Endothelial cell of umbilical vein (primary cell): ENCODE measurements at regions not wholly inside any gene's neighbourhood (a gene's known extent, or its start where the extent isn't known, plus 50 kb on each side); places are given as distances from the start of the nearest gene placed in this dataset.

Source experiments
- CTCF ChIP-seq, 2 donors: IDR thresholded peaks; 1 replicate in 1 of 2; 2 replicates in 1 of 2; pipeline ENCODE4 v1.5.1; 2011; ENCODE audit warnings: low read length in 2 of 2, mild to moderate bottlenecking in 2 of 2, moderate library complexity in 2 of 2, control low read depth in 1 of 2, inconsistent platforms in 1 of 2, low read depth in 1 of 2; ENCODE audit not compliant: insufficient read depth in 1 of 2; ENCODE audit errors: extremely low read depth in 1 of 2
- EZH2 ChIP-seq: IDR thresholded peaks from 2 replicates; pipeline ENCODE4 v1.6.1; 2012; ENCODE audit warnings: borderline replicate concordance, low read depth, mild to moderate bottlenecking, moderate library complexity, low read length, inconsistent platforms; ENCODE audit not compliant: severe bottlenecking

GRCh38 chrX:79268788-79269187, 98.3 kb downstream of the ITM2A start:
- TF ChIP-seq CTCF (IDR thresholded peaks at IDR 0.05; ENCODE audit: extremely low read depth in 1 of 2, insufficient read depth in 1 of 2, low read depth in 1 of 2, low read length in 2 of 2) (no peak), EZH2 (no peak)
